ENCODE measurements at regions not wholly inside any gene's neighbourhood (a gene's known extent, or its start where the extent isn't known, plus 50 kb on each side); places are given as distances from the start of the nearest gene placed in this dataset.

DNA sequence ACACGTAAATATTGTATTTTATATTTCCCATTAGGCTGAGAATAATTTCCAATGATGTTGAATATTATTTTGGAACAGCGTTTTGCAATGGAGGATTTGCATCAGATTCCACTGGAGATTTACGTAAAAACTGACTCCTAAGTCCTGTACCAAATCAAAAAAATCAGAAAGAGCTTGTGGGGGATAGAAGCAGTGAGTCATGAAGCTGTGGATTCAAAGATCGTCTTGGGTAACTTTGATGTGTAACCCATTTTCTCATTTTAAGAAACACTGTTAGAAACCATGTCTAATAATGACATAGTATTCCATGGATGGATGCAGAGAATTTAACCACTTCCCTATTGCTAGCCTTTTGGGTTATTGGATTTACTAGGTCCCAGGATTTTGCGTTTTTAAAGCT is 158.6 kb downstream of the INHBA start:
- H3K27ac ChIP-seq: no peak overlapping the region
- DNase-seq: no peak
- H3K9me3 ChIP-seq (replicated peaks in 1 of 3): no peaks in the 10 kb centered on the region
- H3K27me3 ChIP-seq: no peaks in the 10 kb centered on the region
- no peaks in the 10 kb centered on the region for H3K36me3 ChIP-seq (replicated peaks in 1 of 2)
- H3K4me3 ChIP-seq: no peak overlapping the region
- no peaks in the 10 kb centered on the region for H3K4me1 ChIP-seq (replicated peaks in 1 of 2)
- no peak for TF ChIP-seq POLR2A (IDR thresholded peaks at IDR 0.05)
- TF ChIP-seq, protein P1, sequence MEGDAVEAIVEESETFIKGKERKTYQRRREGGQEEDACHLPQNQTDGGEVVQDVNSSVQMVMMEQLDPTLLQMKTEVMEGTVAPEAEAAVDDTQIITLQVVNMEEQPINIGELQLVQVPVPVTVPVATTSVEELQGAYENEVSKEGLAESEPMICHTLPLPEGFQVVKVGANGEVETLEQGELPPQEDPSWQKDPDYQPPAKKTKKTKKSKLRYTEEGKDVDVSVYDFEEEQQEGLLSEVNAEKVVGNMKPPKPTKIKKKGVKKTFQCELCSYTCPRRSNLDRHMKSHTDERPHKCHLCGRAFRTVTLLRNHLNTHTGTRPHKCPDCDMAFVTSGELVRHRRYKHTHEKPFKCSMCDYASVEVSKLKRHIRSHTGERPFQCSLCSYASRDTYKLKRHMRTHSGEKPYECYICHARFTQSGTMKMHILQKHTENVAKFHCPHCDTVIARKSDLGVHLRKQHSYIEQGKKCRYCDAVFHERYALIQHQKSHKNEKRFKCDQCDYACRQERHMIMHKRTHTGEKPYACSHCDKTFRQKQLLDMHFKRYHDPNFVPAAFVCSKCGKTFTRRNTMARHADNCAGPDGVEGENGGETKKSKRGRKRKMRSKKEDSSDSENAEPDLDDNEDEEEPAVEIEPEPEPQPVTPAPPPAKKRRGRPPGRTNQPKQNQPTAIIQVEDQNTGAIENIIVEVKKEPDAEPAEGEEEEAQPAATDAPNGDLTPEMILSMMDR (IDR thresholded peaks at IDR 0.05): no peak
- WGBS, 4 donors: 75 to 86% (median 78%) methylated on average over 5 of the region's 5 CpGs
- intact Hi-C loops (cut with DNase I): no loop called here

DNA sequence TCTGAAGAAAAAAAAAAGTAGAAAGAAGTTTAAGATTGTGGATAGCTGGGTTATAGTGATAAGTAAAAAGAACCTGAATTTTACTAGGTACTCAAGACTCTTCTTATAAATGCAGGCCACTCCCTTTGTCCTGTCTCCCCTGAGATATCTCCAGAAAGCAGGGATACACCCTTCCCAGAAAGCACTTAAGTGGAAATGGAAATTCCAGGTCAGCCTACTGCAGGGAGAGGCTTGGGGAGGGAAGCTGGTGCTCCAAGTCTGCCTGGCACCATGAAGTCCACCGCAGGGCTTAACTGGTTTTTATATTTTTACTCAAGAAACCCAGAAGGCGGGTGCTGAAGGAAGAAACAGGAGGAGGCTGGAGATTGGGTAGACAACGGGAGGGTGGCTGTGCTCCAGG is 162.3 kb downstream of the INHBA start:
- TF ChIP-seq POLR2A (IDR thresholded peaks at IDR 0.05): no peak
- TF ChIP-seq, protein P1 (IDR thresholded peaks at IDR 0.05): no peak

DNA sequence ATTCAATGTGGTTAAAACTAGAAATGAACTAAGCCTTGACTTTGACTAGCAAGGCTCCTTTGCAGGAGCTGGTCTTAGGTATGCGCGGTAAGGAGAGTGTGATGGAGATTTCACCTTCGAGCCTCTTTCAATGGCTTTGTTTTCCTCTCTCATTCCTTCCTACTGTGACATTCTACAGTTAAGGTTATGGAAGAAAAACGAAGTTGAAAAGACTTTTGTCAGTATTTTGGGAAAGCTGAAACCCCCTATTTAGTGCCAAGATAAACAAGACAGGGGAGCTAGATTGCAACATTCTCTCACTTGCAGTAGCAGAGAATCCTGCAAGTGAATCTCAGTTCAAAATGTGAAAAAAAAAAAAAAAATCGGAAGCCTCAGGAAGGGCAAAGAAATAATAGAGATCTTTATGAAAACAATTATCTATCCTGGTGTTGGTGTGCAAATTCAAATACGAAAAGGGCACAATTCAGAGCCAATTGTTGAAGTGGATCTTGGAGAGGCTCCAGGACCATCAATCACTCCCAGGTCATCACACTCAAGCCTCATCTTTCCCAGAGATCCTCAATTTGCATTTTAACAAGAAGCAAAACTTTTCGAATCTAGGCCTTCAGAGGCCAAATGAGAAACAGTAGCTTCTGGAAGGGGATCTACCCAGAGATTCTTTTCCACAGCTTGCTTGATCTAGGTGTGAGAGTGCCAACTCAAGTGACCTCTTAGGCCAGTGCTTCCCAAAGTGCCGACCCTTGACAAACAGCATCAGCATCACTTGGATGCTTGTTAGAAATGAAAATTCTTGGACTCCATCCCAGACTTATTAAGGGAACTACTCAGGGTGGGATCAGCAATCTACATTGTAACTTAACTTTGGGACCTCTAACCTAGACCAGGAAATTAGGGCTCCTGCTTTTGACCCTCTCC is 163.8 kb downstream of the INHBA start:
- no peak for DNase-seq
- Histone ChIP-seq H3K36me3 (replicated peaks in 1 of 2) (no peaks in the 10 kb centered on the region), H3K4me3 (no peak overlapping the region), H3K4me1 (replicated peaks in 1 of 2) (no peaks in the 10 kb centered on the region), H3K9me3 (replicated peaks in 1 of 3) (no peaks in the 10 kb centered on the region), H3K27ac (no peak overlapping the region), H3K27me3 (no peaks in the 10 kb centered on the region)
- TF ChIP-seq, protein P1 (IDR thresholded peaks at IDR 0.05): no peak
- TF ChIP-seq POLR2A (IDR thresholded peaks at IDR 0.05): no peak
- intact Hi-C loops (cut with DNase I): no loop called here
- WGBS, 4 donors: 54 to 60% (median 55%) methylated on average over 8 of the region's 8 CpGs

More for the DNA sequence above, 162.3 kb downstream of the INHBA start:
- no peak overlapping the region for H3K4me3 ChIP-seq
- no peak overlapping the region for H3K27ac ChIP-seq
- intact Hi-C loops (cut with DNase I): no loop called here
- H3K36me3 ChIP-seq (replicated peaks in 1 of 2): no peaks in the 10 kb centered on the region
- H3K27me3 ChIP-seq: no peaks in the 10 kb centered on the region
- WGBS, 4 donors: 94 to 97% (median 95%) methylated on average over 3 of the region's 3 CpGs
- H3K9me3 ChIP-seq (replicated peaks in 1 of 3): no peaks in the 10 kb centered on the region
- no peak for DNase-seq
- H3K4me1 ChIP-seq (replicated peaks in 1 of 2): no peaks in the 10 kb centered on the region

DNA sequence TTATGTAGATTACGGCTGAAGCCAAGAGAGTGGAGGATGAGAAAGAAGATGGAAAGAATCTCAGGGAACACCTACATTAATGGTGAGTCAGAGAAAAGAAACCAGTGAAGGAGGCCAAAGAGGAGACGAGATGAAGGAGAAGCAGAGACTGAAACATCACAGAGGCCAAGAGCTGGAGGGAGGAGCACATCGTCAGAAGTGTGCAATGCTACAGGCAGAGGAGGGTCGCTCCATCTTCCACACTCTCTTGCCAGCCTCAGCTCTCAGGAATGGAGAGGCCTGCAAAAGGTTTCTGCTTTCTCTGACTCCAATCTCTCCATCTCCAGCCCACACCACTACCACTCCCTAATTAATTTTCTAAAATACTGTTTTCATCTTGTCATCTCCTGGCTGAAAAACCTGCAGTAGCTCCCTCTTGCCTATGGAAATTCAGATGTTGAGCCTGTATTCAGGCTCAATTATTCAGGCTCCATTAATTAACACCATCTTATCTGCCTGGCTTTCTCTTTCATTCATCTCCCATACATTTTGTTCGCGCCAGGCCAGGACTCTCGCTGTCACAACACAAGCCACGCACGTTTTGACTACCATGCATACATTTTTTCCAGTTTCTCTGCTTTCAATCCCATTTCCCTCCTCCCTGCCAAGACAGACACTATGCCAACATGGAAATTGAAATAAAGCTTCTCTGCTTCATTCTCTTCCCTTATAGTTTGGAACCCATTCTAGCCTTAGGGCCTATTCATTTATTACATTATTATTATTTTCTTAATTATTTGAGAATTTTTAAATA is 165.8 kb downstream of the INHBA start:
- no peaks in the 10 kb centered on the region for H3K9me3 ChIP-seq (replicated peaks in 1 of 3)
- H3K27ac ChIP-seq: no peak overlapping the region
- H3K36me3 ChIP-seq (replicated peaks in 1 of 2): no peaks in the 10 kb centered on the region
- 90 to 91% (median 90%) methylated on average over 9 of the region's 9 CpGs for WGBS, 4 donors
- intact Hi-C loops (cut with DNase I): no loop called here
- H3K4me3 ChIP-seq: no peak overlapping the region
- H3K4me1 ChIP-seq (replicated peaks in 1 of 2): no peaks in the 10 kb centered on the region
- no peaks in the 10 kb centered on the region for H3K27me3 ChIP-seq
- DNase-seq: no peak
- no peak for TF ChIP-seq POLR2A (IDR thresholded peaks at IDR 0.05)
- TF ChIP-seq, protein P1 (IDR thresholded peaks at IDR 0.05): no peak
